ENCODE measurements at regions not wholly inside any gene's neighbourhood (a gene's known extent, or its start where the extent isn't known, plus 50 kb on each side); places are given as distances from the start of the nearest gene placed in this dataset.

DNA sequence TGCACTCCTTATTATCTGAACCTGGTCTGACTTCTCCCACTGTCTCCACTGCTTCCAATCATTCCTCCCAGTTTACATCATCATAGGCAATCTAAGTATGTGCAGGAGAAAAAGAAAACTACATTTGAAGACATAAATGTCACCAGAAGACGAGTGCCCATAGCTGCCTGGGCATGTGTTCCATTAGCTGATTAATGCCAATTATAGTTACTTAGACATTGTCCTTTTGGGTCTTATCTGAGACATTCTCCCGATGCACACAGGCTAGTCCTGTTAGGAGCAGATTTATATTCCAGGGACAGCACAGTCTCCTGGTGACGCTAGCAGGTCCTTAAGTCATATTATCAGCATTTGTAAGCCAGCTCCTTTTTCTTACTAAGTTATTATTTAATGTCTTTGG lies 52.6 kb upstream of the PTGFRN start:
- DNase-seq (ENCODE audit: low spot score): no peak
- 97% methylated on average over 3 of the region's 3 CpGs for WGBS
- Histone ChIP-seq H3K27ac (ENCODE audit: low read depth in 1 of 2, low read length in 2 of 2) (no peak overlapping the region), H3K27me3 (ENCODE audit: control insufficient read depth in 4 of 4, insufficient read depth in 4 of 4, low read length in 3 of 4) (no peaks in the 10 kb centered on the region), H3K36me3 (ENCODE audit: control insufficient read depth in 4 of 4, insufficient read depth in 3 of 4, low read depth in 1 of 4, low read length in 3 of 4) (no peaks in the 10 kb centered on the region), H3K4me1 (ENCODE audit: control insufficient read depth in 4 of 4, insufficient read depth in 4 of 4, low read length in 3 of 4) (peaks cover 0 to 4% (median 0%) of the 10 kb centered on the region in 4 donors), H3K4me3 (ENCODE audit: low read depth in 1 of 3, low read length in 3 of 3) (no peak overlapping the region), H3K9me3 (ENCODE audit: control insufficient read depth in 4 of 4, low read length in 3 of 4) (no peaks in the 10 kb centered on the region), H3K9ac (ENCODE audit: low read depth in 1 of 2, low read length in 2 of 2) (no peak overlapping the region)
- no peak for TF ChIP-seq GABPA (IDR thresholded peaks at IDR 0.05 in 1 of 2, conservative IDR thresholded peaks at IDR 0.05 in 1 of 2)
- no peak for TF ChIP-seq TAF1 (conservative IDR thresholded peaks at IDR 0.05)
- TF ChIP-seq, protein P1, sequence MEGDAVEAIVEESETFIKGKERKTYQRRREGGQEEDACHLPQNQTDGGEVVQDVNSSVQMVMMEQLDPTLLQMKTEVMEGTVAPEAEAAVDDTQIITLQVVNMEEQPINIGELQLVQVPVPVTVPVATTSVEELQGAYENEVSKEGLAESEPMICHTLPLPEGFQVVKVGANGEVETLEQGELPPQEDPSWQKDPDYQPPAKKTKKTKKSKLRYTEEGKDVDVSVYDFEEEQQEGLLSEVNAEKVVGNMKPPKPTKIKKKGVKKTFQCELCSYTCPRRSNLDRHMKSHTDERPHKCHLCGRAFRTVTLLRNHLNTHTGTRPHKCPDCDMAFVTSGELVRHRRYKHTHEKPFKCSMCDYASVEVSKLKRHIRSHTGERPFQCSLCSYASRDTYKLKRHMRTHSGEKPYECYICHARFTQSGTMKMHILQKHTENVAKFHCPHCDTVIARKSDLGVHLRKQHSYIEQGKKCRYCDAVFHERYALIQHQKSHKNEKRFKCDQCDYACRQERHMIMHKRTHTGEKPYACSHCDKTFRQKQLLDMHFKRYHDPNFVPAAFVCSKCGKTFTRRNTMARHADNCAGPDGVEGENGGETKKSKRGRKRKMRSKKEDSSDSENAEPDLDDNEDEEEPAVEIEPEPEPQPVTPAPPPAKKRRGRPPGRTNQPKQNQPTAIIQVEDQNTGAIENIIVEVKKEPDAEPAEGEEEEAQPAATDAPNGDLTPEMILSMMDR (IDR thresholded peaks at IDR 0.05; ENCODE audit: low read depth, low read length, missing input control): no peak
- TF ChIP-seq, protein P2, sequence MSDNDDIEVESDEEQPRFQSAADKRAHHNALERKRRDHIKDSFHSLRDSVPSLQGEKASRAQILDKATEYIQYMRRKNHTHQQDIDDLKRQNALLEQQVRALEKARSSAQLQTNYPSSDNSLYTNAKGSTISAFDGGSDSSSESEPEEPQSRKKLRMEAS (IDR thresholded peaks at IDR 0.05): no peak
- no peak for TF ChIP-seq NR2F2 (IDR thresholded peaks at IDR 0.05)
